Activated CD4-positive, alpha-beta T cell treated with anti-CD3 and anti-CD28 coated beads, Interleukin-2, amount 10 ng/mL, durations not matched to agents 7 days and 5 days (primary cell): ENCODE measurements at regions not wholly inside any gene's neighbourhood (a gene's known extent, or its start where the extent isn't known, plus 50 kb on each side); places are given as distances from the start of the nearest gene placed in this dataset.

Experiments used
- CTCF ChIA-PET: fragments of 350-600 bp; sonication (Branson Sonifier 250); formaldehyde crosslinking; loops from one replicate; lab custom pipeline; 2021; ENCODE audit warnings: antibody characterized with exemption; lab: Charles Lee
- POLR2A ChIA-PET: fragments of 350-600 bp; sonication (Branson Sonifier 250); formaldehyde crosslinking; loops from one replicate; lab custom pipeline; 2021; ENCODE audit warnings: antibody characterized with exemption; lab: Charles Lee
- DNase-seq: peaks from one replicate; pipeline ENCODE4 v3.0.0-alpha.2; 2020
- H3K27ac Mint-ChIP-seq: one replicate; pipeline ENCODE4 v1.8.0; 2021; ENCODE audit warnings: mild to moderate bottlenecking, moderate library complexity, mixed read lengths
- H3K27me3 Mint-ChIP-seq: one replicate; pipeline ENCODE4 v1.8.0; 2021; ENCODE audit warnings: mixed read lengths
- H3K36me3 Mint-ChIP-seq: one replicate; pipeline ENCODE4 v1.8.0; 2021; ENCODE audit warnings: low read depth, mixed read lengths
- H3K4me1 Mint-ChIP-seq: one replicate; pipeline ENCODE4 v1.8.0; 2021; ENCODE audit warnings: mixed read lengths
- H3K4me3 Mint-ChIP-seq: one replicate; pipeline ENCODE4 v1.8.0; 2021; ENCODE audit warnings: mild to moderate bottlenecking, moderate library complexity, mixed read lengths
- H3K9me3 Mint-ChIP-seq: one replicate; pipeline ENCODE4 v1.8.0; 2021; ENCODE audit warnings: mixed read lengths

GRCh38 chr4:182023469-182023868 is 219.7 kb upstream of the TENM3 start:
- Mint-ChIP-seq H3K36me3 (no peaks in the 10 kb centered on the region), H3K4me1 (no peaks in the 10 kb centered on the region), H3K27me3 (no peaks in the 10 kb centered on the region), H3K4me3 (no peak overlapping the region), H3K27ac (no peak overlapping the region), H3K9me3 (peaks cover 3% of the 10 kb centered on the region)
- CTCF ChIA-PET, result no interaction called here
- POLR2A ChIA-PET, result no interaction called here
- no peak for DNase-seq

DNA sequence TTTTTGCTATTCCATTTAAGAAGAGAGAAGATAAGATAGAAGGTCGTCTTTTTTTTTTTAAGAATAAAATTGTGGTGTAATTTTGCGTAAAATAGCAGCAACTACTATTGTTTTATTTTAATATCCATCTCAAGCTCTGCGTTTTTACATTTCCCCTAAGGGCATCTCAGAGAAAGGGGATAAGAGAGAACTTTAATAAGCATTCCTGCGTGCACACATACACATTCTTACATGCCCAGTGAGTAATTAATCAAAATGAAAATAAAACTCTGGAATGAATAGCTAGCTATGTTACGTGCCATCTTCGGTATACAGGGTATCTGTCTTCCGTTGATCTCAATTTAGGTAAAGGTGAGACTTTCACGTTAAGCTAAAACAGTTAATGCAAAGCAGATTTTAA is 200.3 kb upstream of the TENM3 start:
- Mint-ChIP-seq H3K4me1 (no peaks in the 10 kb centered on the region), H3K9me3 (no peaks in the 10 kb centered on the region), H3K27ac (no peak overlapping the region), H3K4me3 (no peak overlapping the region), H3K36me3 (no peaks in the 10 kb centered on the region), H3K27me3 (no peaks in the 10 kb centered on the region)
- CTCF ChIA-PET, result no interaction called here
- POLR2A ChIA-PET, result no interaction called here
- DNase-seq, result no peak

DNA sequence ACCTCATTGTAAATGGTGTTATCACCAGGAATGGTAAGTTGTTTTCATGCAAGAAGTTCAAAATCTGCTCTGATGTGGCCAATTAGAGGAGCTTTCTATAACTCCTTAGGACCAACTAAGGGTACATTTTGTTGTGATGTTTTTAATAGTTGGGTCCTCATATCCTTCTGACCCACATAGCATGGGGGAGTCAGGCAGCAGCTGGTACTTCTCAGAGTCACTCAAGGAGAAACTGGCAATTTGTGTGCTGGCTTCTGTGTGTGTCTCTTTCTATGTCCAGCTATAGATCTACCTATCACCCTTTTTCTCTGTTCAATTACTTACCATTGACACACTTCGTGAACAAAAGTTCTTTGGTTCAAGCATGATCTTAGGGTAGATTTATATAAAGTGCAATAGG is 194.3 kb upstream of the TENM3 start:
- H3K4me1 Mint-ChIP-seq, result no peaks in the 10 kb centered on the region
- no peaks in the 10 kb centered on the region for H3K27me3 Mint-ChIP-seq
- no peak overlapping the region for H3K4me3 Mint-ChIP-seq
- no peaks in the 10 kb centered on the region for H3K9me3 Mint-ChIP-seq
- H3K36me3 Mint-ChIP-seq, result no peaks in the 10 kb centered on the region
- DNase-seq, result no peak
- CTCF ChIA-PET, result no interaction called here
- H3K27ac Mint-ChIP-seq, result no peak overlapping the region
- POLR2A ChIA-PET, result no interaction called here

- H3K4me3 Mint-ChIP-seq, result no peak overlapping the region
- ChIA-PET CTCF (no interaction called here), POLR2A (no interaction called here)
- no peak overlapping the region for H3K27ac Mint-ChIP-seq
- no peak for DNase-seq
- no peaks in the 10 kb centered on the region for H3K36me3 Mint-ChIP-seq
- H3K9me3 Mint-ChIP-seq, result no peaks in the 10 kb centered on the region
- no peaks in the 10 kb centered on the region for H3K4me1 Mint-ChIP-seq
- no peaks in the 10 kb centered on the region for H3K27me3 Mint-ChIP-seq
Measured at GRCh38 chr4:182056866-182057265, 186.3 kb upstream of the TENM3 start.

- no peaks in the 10 kb centered on the region for H3K9me3 Mint-ChIP-seq
- no peak overlapping the region for H3K4me3 Mint-ChIP-seq
- ChIA-PET POLR2A (no interaction called here), CTCF (no interaction called here)
- no peaks in the 10 kb centered on the region for H3K36me3 Mint-ChIP-seq
- H3K27ac Mint-ChIP-seq, result no peak overlapping the region
- no peaks in the 10 kb centered on the region for H3K4me1 Mint-ChIP-seq
- H3K27me3 Mint-ChIP-seq, result no peaks in the 10 kb centered on the region
- DNase-seq, result no peak
Measured at GRCh38 chr4:182062458-182062857, 180.7 kb upstream of the TENM3 start.

DNA sequence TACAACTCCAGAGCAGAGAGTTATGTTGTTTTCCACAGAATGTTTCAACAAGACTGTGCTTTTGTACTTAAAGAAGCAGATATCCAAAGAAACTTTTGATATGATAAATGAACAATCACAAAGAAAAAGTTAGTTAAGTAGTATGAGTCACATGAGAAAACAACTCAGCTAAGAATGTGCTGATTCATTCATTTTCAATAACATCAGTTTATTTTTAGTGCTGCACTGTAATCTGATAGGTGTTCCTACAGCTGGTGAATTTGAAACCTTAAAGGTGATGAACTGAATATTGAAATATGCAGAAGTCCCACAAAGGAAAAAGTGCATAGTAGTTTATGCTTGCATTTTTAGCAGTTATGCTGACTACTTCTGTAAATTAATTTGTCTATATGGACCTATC is 180.3 kb upstream of the TENM3 start:
- no peaks in the 10 kb centered on the region for H3K36me3 Mint-ChIP-seq
- H3K27me3 Mint-ChIP-seq, result no peaks in the 10 kb centered on the region
- H3K9me3 Mint-ChIP-seq, result no peaks in the 10 kb centered on the region
- H3K4me3 Mint-ChIP-seq, result no peak overlapping the region
- ChIA-PET POLR2A (no interaction called here), CTCF (no interaction called here)
- no peak for DNase-seq
- H3K27ac Mint-ChIP-seq, result no peak overlapping the region
- H3K4me1 Mint-ChIP-seq, result no peaks in the 10 kb centered on the region

DNA sequence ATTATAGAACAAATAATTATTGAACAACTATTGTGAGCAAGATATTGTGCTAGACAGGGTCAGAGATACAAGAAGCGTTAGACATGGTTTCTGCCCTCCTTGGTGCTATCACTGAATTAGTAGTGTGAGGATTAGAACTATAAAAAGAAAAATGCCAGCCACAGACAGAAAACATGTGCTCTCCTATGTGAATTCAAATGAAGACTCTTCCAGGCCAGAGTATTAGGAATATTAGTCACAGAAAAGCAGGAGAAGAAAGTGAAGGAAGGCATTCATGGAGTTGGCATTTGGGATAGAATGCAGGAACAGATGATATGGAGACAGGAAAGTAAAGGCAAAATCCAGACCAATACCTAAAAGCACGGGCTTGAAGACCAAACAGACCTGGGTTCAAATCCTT is 179.6 kb upstream of the TENM3 start:
- no peaks in the 10 kb centered on the region for H3K9me3 Mint-ChIP-seq
- no peak overlapping the region for H3K4me3 Mint-ChIP-seq
- H3K27me3 Mint-ChIP-seq, result no peaks in the 10 kb centered on the region
- ChIA-PET CTCF (no interaction called here), POLR2A (no interaction called here)
- H3K4me1 Mint-ChIP-seq, result no peaks in the 10 kb centered on the region
- H3K36me3 Mint-ChIP-seq, result no peaks in the 10 kb centered on the region
- no peak overlapping the region for H3K27ac Mint-ChIP-seq
- DNase-seq, result no peak

GRCh38 chr4:182065255-182065654 is 177.9 kb upstream of the TENM3 start:
- no peak for DNase-seq
- ChIA-PET POLR2A (no interaction called here), CTCF (no interaction called here)
- no peaks in the 10 kb centered on the region for H3K27me3 Mint-ChIP-seq
- no peaks in the 10 kb centered on the region for H3K9me3 Mint-ChIP-seq
- H3K4me3 Mint-ChIP-seq, result no peak overlapping the region
- no peaks in the 10 kb centered on the region for H3K4me1 Mint-ChIP-seq
- H3K36me3 Mint-ChIP-seq, result no peaks in the 10 kb centered on the region
- no peak overlapping the region for H3K27ac Mint-ChIP-seq

- Mint-ChIP-seq H3K27me3 (no peaks in the 10 kb centered on the region), H3K27ac (no peak overlapping the region), H3K36me3 (no peaks in the 10 kb centered on the region), H3K4me1 (no peaks in the 10 kb centered on the region), H3K4me3 (no peak overlapping the region), H3K9me3 (no peaks in the 10 kb centered on the region)
- DNase-seq, result no peak
- POLR2A ChIA-PET, result no interaction called here
- CTCF ChIA-PET, result no interaction called here
Measured at GRCh38 chr4:182066037-182066436, 177.2 kb upstream of the TENM3 start.

DNA sequence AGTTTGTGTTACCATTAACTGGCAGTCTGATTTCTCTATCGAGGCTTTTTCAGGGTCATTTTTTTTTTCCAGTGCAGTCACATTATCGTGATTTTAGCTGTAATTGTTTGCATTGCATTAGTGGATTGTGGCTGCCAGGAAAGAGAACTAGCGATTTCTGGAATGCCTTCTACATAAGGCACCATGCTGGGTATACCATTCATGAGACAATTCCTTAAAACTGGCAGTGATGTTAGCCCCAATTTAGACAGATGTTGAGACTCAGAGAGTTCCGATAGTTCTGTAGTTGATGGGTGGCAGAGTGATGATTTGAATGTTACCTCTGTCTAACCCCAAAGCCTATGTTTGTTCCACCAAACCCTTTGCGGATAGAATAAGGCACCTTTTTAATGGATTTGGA is 175.4 kb upstream of the TENM3 start:
- Mint-ChIP-seq H3K27ac (no peak overlapping the region), H3K4me1 (no peaks in the 10 kb centered on the region), H3K36me3 (no peaks in the 10 kb centered on the region), H3K27me3 (no peaks in the 10 kb centered on the region), H3K4me3 (no peak overlapping the region), H3K9me3 (no peaks in the 10 kb centered on the region)
- DNase-seq, result no peak
- ChIA-PET POLR2A (no interaction called here), CTCF (no interaction called here)

DNA sequence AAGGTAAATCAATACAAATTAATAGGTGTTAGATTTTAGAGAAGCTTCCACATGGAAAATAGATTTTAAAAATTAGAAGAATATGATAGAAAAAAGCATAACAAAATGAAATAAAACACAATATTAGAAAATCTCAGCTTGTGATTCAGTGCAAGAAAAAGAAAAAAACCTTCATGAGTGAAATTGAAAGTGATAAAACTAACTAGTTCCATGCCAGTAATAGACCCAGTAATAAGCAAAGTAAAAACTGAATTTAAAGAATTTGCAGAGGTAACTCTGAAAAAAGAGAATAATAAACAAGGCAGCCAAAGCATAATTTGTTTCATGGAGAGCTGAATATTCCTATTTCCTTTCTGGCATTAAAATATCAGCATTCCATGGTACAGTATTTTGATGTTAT is 174.3 kb upstream of the TENM3 start:
- Mint-ChIP-seq H3K27me3 (no peaks in the 10 kb centered on the region), H3K27ac (no peak overlapping the region), H3K4me1 (no peaks in the 10 kb centered on the region), H3K4me3 (no peak overlapping the region), H3K36me3 (no peaks in the 10 kb centered on the region), H3K9me3 (no peaks in the 10 kb centered on the region)
- no peak for DNase-seq
- ChIA-PET POLR2A (no interaction called here), CTCF (no interaction called here)

- Mint-ChIP-seq H3K4me3 (no peak overlapping the region), H3K27me3 (no peaks in the 10 kb centered on the region), H3K27ac (no peak overlapping the region), H3K36me3 (no peaks in the 10 kb centered on the region), H3K4me1 (no peaks in the 10 kb centered on the region), H3K9me3 (no peaks in the 10 kb centered on the region)
- DNase-seq, result no peak
- ChIA-PET POLR2A (no interaction called here), CTCF (interaction anchor here (0.6 kb wide), 1 partner anchor 311 kb away, joined by 3 read pairs; no protein-coding TSS in a partner anchor)
Measured at GRCh38 chr4:182073278-182073677, 169.9 kb upstream of the TENM3 start.

DNA sequence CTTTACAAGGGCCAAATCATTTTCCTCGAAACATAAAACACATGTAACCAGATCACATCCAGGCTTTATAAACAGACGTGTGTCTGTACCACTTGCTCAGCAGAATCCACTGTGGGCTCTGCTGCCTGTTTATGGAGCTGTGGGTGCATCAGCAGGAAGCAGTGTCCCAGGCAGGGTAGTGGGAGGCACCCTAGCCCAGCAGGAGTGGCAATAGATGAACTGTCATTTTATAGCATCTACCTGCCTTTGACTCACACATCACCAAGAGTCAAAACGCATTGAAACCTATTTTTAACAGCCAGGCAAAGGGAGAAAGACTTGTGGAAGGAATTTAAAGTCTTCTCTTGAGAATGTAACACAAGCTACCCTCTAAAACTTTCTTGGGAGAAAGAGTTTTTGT is 169.1 kb upstream of the TENM3 start:
- H3K36me3 Mint-ChIP-seq, result no peaks in the 10 kb centered on the region
- no peaks in the 10 kb centered on the region for H3K4me1 Mint-ChIP-seq
- H3K9me3 Mint-ChIP-seq, result no peaks in the 10 kb centered on the region
- POLR2A ChIA-PET, result no interaction called here
- no peak for DNase-seq
- no peak overlapping the region for H3K4me3 Mint-ChIP-seq
- CTCF ChIA-PET, result interaction anchor here (0.6 kb wide), 1 partner anchor 310 kb away, joined by 3 read pairs; no protein-coding TSS in a partner anchor
- no peak overlapping the region for H3K27ac Mint-ChIP-seq
- H3K27me3 Mint-ChIP-seq, result no peaks in the 10 kb centered on the region

GRCh38 chr4:182074810-182075209 is 168.4 kb upstream of the TENM3 start:
- Mint-ChIP-seq H3K4me3 (no peak overlapping the region), H3K36me3 (no peaks in the 10 kb centered on the region), H3K4me1 (no peaks in the 10 kb centered on the region), H3K27ac (no peak overlapping the region), H3K27me3 (no peaks in the 10 kb centered on the region), H3K9me3 (no peaks in the 10 kb centered on the region)
- CTCF ChIA-PET, result no interaction called here
- POLR2A ChIA-PET, result no interaction called here
- no peak for DNase-seq
